ENCODE measurements at regions not wholly inside any gene's neighbourhood (a gene's known extent, or its start where the extent isn't known, plus 50 kb on each side); places are given as distances from the start of the nearest gene placed in this dataset.
A peak's percentile ranks its signal among the peaks of the same experiment; 100 is the strongest.

- Histone ChIP-seq H3K36me3 (replicated peaks; ENCODE audit: low read depth, low read length) (no peaks in the 10 kb centered on the region), H3K4me3 (ENCODE audit: low read length) (no peak overlapping the region), H3K9me3 (ENCODE audit: insufficient read depth, low read length) (no peaks in the 10 kb centered on the region), H3K79me2 (ENCODE audit: low read length) (no peaks in the 10 kb centered on the region), H2AFZ (ENCODE audit: low read depth, low read length) (no peak overlapping the region), H3K27ac (ENCODE audit: low read length) (no peak overlapping the region), H3K9ac (ENCODE audit: low read length) (no peak overlapping the region), H3K4me2 (ENCODE audit: low read length) (no peak overlapping the region), H3K4me1 (ENCODE audit: low read length) (no peaks in the 10 kb centered on the region), H4K20me1 (ENCODE audit: insufficient read depth, low read length) (no peaks in the 10 kb centered on the region), H3K27me3 (ENCODE audit: low read depth, low read length) (peaks cover 17% of the 10 kb centered on the region; the same call in 1 of the 2 replicates)
- TF ChIP-seq CTCF (IDR thresholded peaks at IDR 0.05; ENCODE audit: low read depth, low read length), result no peak
- TF ChIP-seq EZH2phosphoT487 (IDR thresholded peaks at IDR 0.05; ENCODE audit: low read depth), result no peak
Observed at GRCh38 chr16:73531021-73531420, 483.1 kb upstream of the ZFHX3 start.

- no peak for TF ChIP-seq CTCF (IDR thresholded peaks at IDR 0.05; ENCODE audit: low read depth, low read length)
- TF ChIP-seq EZH2phosphoT487 (IDR thresholded peaks at IDR 0.05; ENCODE audit: low read depth), result no peak
- Histone ChIP-seq H4K20me1 (ENCODE audit: insufficient read depth, low read length) (no peaks in the 10 kb centered on the region), H3K9ac (ENCODE audit: low read length) (no peak overlapping the region), H3K36me3 (replicated peaks; ENCODE audit: low read depth, low read length) (no peaks in the 10 kb centered on the region), H3K9me3 (ENCODE audit: insufficient read depth, low read length) (no peaks in the 10 kb centered on the region), H3K27ac (ENCODE audit: low read length) (no peak overlapping the region), H3K79me2 (ENCODE audit: low read length) (no peaks in the 10 kb centered on the region), H3K4me3 (ENCODE audit: low read length) (no peak overlapping the region), H3K4me1 (ENCODE audit: low read length) (no peaks in the 10 kb centered on the region), H3K27me3 (ENCODE audit: low read depth, low read length) (peaks cover 17% of the 10 kb centered on the region; the same call in 1 of the 2 replicates), H2AFZ (ENCODE audit: low read depth, low read length) (no peak overlapping the region), H3K4me2 (ENCODE audit: low read length) (no peak overlapping the region)
Observed at GRCh38 chr16:73530529-73530928, 482.6 kb upstream of the ZFHX3 start.

GRCh38 chr16:73529303-73530012, 481.5 kb upstream of the ZFHX3 start:
- H3K4me3 ChIP-seq (ENCODE audit: low read length), result no peak overlapping the region
- H3K27ac ChIP-seq (ENCODE audit: low read length), result no peak overlapping the region
- H3K36me3 ChIP-seq (replicated peaks; ENCODE audit: low read depth, low read length), result no peaks in the 10 kb centered on the region
- H3K9ac ChIP-seq (ENCODE audit: low read length), result no peak overlapping the region
- no peaks in the 10 kb centered on the region for H3K4me1 ChIP-seq (ENCODE audit: low read length)
- H4K20me1 ChIP-seq (ENCODE audit: insufficient read depth, low read length), result no peaks in the 10 kb centered on the region
- H3K79me2 ChIP-seq (ENCODE audit: low read length), result no peaks in the 10 kb centered on the region
- peaks cover 21% of the 10 kb centered on the region for H3K27me3 ChIP-seq (ENCODE audit: low read depth, low read length)
- TF ChIP-seq EZH2phosphoT487 (IDR thresholded peaks at IDR 0.05; ENCODE audit: low read depth), result no peak
- TF ChIP-seq CTCF (IDR thresholded peaks at IDR 0.05; ENCODE audit: low read depth, low read length), result no peak
- no peaks in the 10 kb centered on the region for H3K9me3 ChIP-seq (ENCODE audit: insufficient read depth, low read length)
- H3K4me2 ChIP-seq (ENCODE audit: low read length), result no peak overlapping the region
- H2AFZ ChIP-seq (ENCODE audit: low read depth, low read length), result no peak overlapping the region

- no peaks in the 10 kb centered on the region for H4K20me1 ChIP-seq (ENCODE audit: insufficient read depth, low read length)
- no peak for TF ChIP-seq EZH2phosphoT487 (IDR thresholded peaks at IDR 0.05; ENCODE audit: low read depth)
- TF ChIP-seq CTCF (IDR thresholded peaks at IDR 0.05; ENCODE audit: low read depth, low read length), result peak; percentile 30; the same call in 1 of the 2 replicates
- no peak overlapping the region for H3K27ac ChIP-seq (ENCODE audit: low read length)
Observed at GRCh38 chr16:73527187-73527586, 479.3 kb upstream of the ZFHX3 start.

More at GRCh38 chr16:73527187-73527586, 479.3 kb upstream of the ZFHX3 start:
- Histone ChIP-seq H3K4me1 (ENCODE audit: low read length) (no peaks in the 10 kb centered on the region), H3K36me3 (replicated peaks; ENCODE audit: low read depth, low read length) (no peaks in the 10 kb centered on the region), H3K4me2 (ENCODE audit: low read length) (no peak overlapping the region), H3K9me3 (ENCODE audit: insufficient read depth, low read length) (no peaks in the 10 kb centered on the region), H2AFZ (ENCODE audit: low read depth, low read length) (no peak overlapping the region), H3K79me2 (ENCODE audit: low read length) (no peaks in the 10 kb centered on the region), H3K27me3 (ENCODE audit: low read depth, low read length) (peaks cover 25% of the 10 kb centered on the region), H3K9ac (ENCODE audit: low read length) (no peak overlapping the region), H3K4me3 (ENCODE audit: low read length) (no peak overlapping the region)
